ENCODE measurements at regions not wholly inside any gene's neighbourhood (a gene's known extent, or its start where the extent isn't known, plus 50 kb on each side); places are given as distances from the start of the nearest gene placed in this dataset.

- Histone ChIP-seq H3K27me3 (no peaks in the 10 kb centered on the region), H3K4me3 (no peak overlapping the region), H3K36me3 (no peaks in the 10 kb centered on the region), H3K9me3 (no peaks in the 10 kb centered on the region), H3K4me1 (no peaks in the 10 kb centered on the region), H3K27ac (replicated peaks in 1 of 4) (no peak overlapping the region)
- TF ChIP-seq POLR2A (IDR thresholded peaks at IDR 0.05; ENCODE audit: low read depth) (no peak), EP300 (IDR thresholded peaks at IDR 0.05) (no peak), CTCF (IDR thresholded peaks at IDR 0.05) (no peak), POLR2AphosphoS5 (IDR thresholded peaks at IDR 0.05) (no peak)
- DNase-seq (ENCODE audit: extremely low spot score), result no peak
- 78% methylated on average over 2 of the region's 2 CpGs for WGBS
- intact Hi-C loops (cut with DNase I), result no loop called here
Measured at GRCh38 chr6:8155259-8156012, 53.1 kb upstream of the EEF1E1 start.
